Heart left ventricle (tissue), 16 donors: ENCODE measurements at regions not wholly inside any gene's neighbourhood (a gene's known extent, or its start where the extent isn't known, plus 50 kb on each side); places are given as distances from the start of the nearest gene placed in this dataset.
A peak's percentile ranks its signal among the peaks of the same experiment; 100 is the strongest.
"Not testable (repeated sequence)": the region's sequence is repeated elsewhere in the genome, so short reads cannot be mapped to it uniquely, and the experiment has no call there.

ENCODE experiments used
- ATAC-seq, 4 donors: fragments of 200-7000 bp; cut with Tn5 transposase; one replicate each; pipeline ENCODE4 v1.9.1; 2020 to 2022; ENCODE audit warnings: moderate library complexity in 4 of 4, mild to moderate bottlenecking in 3 of 4, moderate number of reproducible peaks in 1 of 4
- DNase-seq, 5 donors: peaks; one replicate each; pipeline ENCODE4 v3.0.0-alpha.2; 2020
- H3K27ac ChIP-seq, 12 donors: fragments of 200-600 bp; sonication (generic) in 4 of 12; one replicate each; pipeline versions ENCODE4 v1.5.0 to v1.8.0; 2016 to 2022; ENCODE audit warnings: mild to moderate bottlenecking in 2 of 12
- H3K27me3 ChIP-seq, 9 donors: fragments of 200-600 bp; sonication (generic) in 2 of 9; one replicate each; pipeline versions ENCODE4 v1.5.1 to v1.8.0; 2016 to 2022; ENCODE audit warnings: mild to moderate bottlenecking in 3 of 9
- H3K36me3 ChIP-seq, 9 donors: fragments of 200-600 bp; sonication (generic) in 2 of 9; one replicate each; pipeline versions ENCODE4 v1.5.0 to v1.8.0; 2018 to 2022; ENCODE audit warnings: mild to moderate bottlenecking in 2 of 9
- H3K4me1 ChIP-seq, 12 donors: fragments of 200-600 bp; sonication (generic) in 4 of 12; one replicate each; pipeline versions ENCODE4 v1.5.0 to v1.8.0; 2016 to 2022; ENCODE audit warnings: mild to moderate bottlenecking in 3 of 12
- H3K4me3 ChIP-seq, 12 donors: fragments of 200-600 bp; sonication (generic) in 4 of 12; one replicate each; pipeline versions ENCODE4 v1.5.0 to v1.8.0; 2017 to 2022; ENCODE audit warnings: mild to moderate bottlenecking in 9 of 12, moderate library complexity in 4 of 12
- H3K9me3 ChIP-seq, 12 donors: fragments of 200-600 bp; sonication (generic) in 4 of 12; one replicate each; pipeline versions ENCODE4 v1.5.0 to v1.8.0; 2016 to 2022; ENCODE audit warnings: mild to moderate bottlenecking in 1 of 12
- WGBS, 4 donors: extraction: QIAGEN DNeasy Blood & Tissue Kit in 2 of 4; methylation state at CpG; one replicate each; pipeline versions ENCODE4 v1.1.5 to v1.1.7; 2013 to 2018; 5-methylcytosine and 5-hydroxymethylcytosine counted together
- intact Hi-C, 10 donors: fragments of 100-400 bp; cut with DNase I; formaldehyde crosslinking; loops; one replicate each; pipeline versions ENCODE4 v1.11.1 to v1.14.2; 2022
- donor health status: ischemic (EF 13 %, LVEDD 7.1; RV severe dilation, severe dysfunction).
- donor health status: healthy with polysubstance abuse.
- donor health status: DM: no; HTN: yes; CAD: no.
- donor health status: DM: no; HTN: no; CAD: no.
- donor health status: ischemic (EF 25% LVEDD 6.9; RV normal size, moderate dysfunction).
- donor health status: ischemic (EF 25% LVEDD 5.7; RV mildly dilated, moderate dysfunction).
- donor health status: healthy.
- donor health status: DM: yes; HTN: yes; CAD: no.
- donor health status: ischemic (EF 35%, LVEDD 5.7; RV mildly dilated, moderate dysfunction).
- donor health status: nonischemic (EF 11% LVEDD 7.7; RV severe dilation, severe dysfunction).
- donor health status: DM: yes; HTN: yes; CAD: no.
- donor health status: PGD.
- donor health status: ischemic (EF 29% LVEDD 5.4; RV normal size, mild dysfunction).
- donor health status: nonischemic (EF 23%, LVEDD 6.1; RV moderate dilation, normal function).

- H3K27ac ChIP-seq, H3K27me3 ChIP-seq, H3K9me3 ChIP-seq, H3K4me1 ChIP-seq, DNase-seq, H3K4me3 ChIP-seq, H3K36me3 ChIP-seq, ATAC-seq, intact Hi-C loops: not testable (repeated sequence)
- WGBS, 4 donors = no CpG with 5 or more reads among the region's 36 CpGs
Observed at GRCh38 chr6:26766203-26766902, 106.8 kb upstream of the ZNF322 start.

- H3K4me1 ChIP-seq, intact Hi-C loops, H3K9me3 ChIP-seq, H3K36me3 ChIP-seq, DNase-seq, ATAC-seq, H3K4me3 ChIP-seq, H3K27ac ChIP-seq, H3K27me3 ChIP-seq: not testable (repeated sequence)
- no CpG with 5 or more reads among the region's 31 CpGs for WGBS, 4 donors
Observed at GRCh38 chr6:26770941-26771666, 111.6 kb upstream of the ZNF322 start.

DNA sequence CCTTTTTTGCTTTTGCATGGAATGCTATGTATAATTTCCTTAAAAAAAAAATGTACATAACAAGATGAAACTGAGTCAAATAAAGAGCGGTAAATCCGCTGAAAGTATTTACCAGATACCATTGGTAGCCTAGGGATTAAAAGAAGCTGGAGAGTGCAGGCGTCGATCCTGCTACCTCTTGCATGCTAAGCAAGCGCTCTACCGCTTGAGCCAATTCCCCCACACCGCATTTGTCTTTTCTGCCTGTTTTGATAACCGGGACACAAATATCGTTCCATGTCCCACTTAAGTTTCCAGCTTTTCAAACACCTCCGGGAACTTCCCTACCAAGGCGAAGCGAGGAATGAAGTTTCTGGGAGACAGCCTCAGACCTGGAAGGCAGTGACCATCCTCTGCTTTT lies 113.9 kb upstream of the ZNF322 start:
- DNase-seq, H3K4me1 ChIP-seq, ATAC-seq, H3K27me3 ChIP-seq, H3K4me3 ChIP-seq, H3K27ac ChIP-seq, H3K9me3 ChIP-seq, H3K36me3 ChIP-seq, intact Hi-C loops: not testable (repeated sequence)
- no CpG with 5 or more reads among the region's 12 CpGs for WGBS, 4 donors

DNA sequence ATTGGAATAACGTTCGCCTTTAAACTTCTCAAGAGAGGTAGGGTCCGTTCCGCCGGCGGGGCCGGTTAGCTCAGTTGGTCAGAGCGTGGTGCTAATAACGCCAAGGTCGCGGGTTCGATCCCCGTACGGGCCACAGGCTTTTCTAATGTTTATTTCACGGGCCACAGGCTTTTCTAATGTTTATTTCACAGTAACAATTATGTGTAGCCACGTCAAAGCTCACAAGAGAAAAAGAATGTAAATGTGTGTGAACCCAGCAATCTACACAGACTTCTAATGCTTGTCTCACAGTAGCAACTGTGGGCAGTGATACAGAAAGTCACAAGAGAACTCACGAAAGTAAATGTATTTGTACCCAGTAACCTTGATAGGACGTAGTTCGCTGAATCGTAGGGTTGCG lies 121.0 kb upstream of the ZNF322 start:
- H3K4me1 ChIP-seq, ATAC-seq, H3K27ac ChIP-seq, H3K4me3 ChIP-seq, intact Hi-C loops, DNase-seq, H3K36me3 ChIP-seq, H3K27me3 ChIP-seq, H3K9me3 ChIP-seq: not testable (repeated sequence)
- no CpG with 5 or more reads among the region's 21 CpGs for WGBS, 4 donors

DNA sequence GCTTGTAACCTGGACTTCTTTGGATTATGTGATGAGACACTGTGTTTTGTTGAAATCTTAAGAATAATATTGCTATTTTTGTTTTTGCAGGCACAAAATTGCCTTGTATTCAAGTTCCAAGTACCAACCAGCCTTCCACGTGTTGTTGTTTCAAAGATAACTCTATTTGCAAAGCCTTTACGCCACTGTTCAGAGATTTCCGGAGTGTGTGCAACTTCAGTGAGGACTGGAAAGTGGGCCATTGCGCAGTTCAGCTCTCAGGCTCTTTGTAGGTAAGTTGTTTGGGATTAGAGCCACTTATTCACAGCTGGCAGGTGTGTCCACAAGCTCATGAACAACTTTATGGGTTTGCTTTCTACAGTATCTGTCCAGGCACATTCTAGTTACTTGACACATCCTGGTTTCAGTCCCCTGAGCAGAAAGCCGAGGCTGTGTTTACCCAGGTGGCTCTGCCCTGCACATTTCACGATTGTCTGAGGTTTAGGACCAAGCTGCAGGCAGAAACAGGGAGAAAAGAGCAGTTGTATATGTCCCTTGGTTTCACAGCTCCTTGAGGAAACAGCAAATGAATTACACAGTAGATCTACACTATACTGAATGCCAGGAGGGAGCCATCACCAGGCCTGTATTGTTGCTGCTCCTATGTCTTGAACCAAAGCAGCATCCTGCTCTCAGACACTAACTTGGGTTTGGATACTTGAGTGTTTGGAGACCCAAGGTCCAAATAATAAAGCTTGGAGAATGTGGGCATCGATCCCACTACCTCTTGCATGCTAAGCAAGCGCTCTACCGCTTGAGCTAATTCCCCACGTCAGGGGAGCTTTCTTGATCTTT lies 136.1 kb upstream of the ZNF322 start:
- DNase-seq, H3K4me3 ChIP-seq, intact Hi-C loops, H3K9me3 ChIP-seq, H3K36me3 ChIP-seq, H3K27ac ChIP-seq, H3K27me3 ChIP-seq, H3K4me1 ChIP-seq, ATAC-seq: not testable (repeated sequence)
- WGBS, 4 donors = no CpG with 5 or more reads among the region's 10 CpGs

GRCh38 chr6:26799903-26800633 lies 140.5 kb upstream of the ZNF322 start:
- H3K27ac ChIP-seq, H3K4me1 ChIP-seq, H3K4me3 ChIP-seq, H3K27me3 ChIP-seq, H3K36me3 ChIP-seq, intact Hi-C loops, DNase-seq, ATAC-seq, H3K9me3 ChIP-seq: not testable (repeated sequence)
- WGBS, 4 donors = no CpG with 5 or more reads among the region's 17 CpGs

GRCh38 chr6:26803762-26804161 lies 144.2 kb upstream of the ZNF322 start:
- no CpG with 5 or more reads among the region's 16 CpGs for WGBS, 4 donors
- H3K27ac ChIP-seq, H3K4me3 ChIP-seq, ATAC-seq, H3K9me3 ChIP-seq, DNase-seq, intact Hi-C loops, H3K4me1 ChIP-seq, H3K27me3 ChIP-seq, H3K36me3 ChIP-seq: not testable (repeated sequence)

GRCh38 chr6:26811486-26812116 lies 152.1 kb upstream of the ZNF322 start:
- peak in 2 of 4 donors; percentile 42 to 64 for ATAC-seq
- H3K27ac ChIP-seq, H3K27me3 ChIP-seq, H3K4me3 ChIP-seq, H3K36me3 ChIP-seq, intact Hi-C loops, DNase-seq, H3K9me3 ChIP-seq, H3K4me1 ChIP-seq: not testable (repeated sequence)
- WGBS, 4 donors = no CpG with 5 or more reads among the region's 36 CpGs

- H3K9me3 ChIP-seq, H3K27ac ChIP-seq, intact Hi-C loops, ATAC-seq, DNase-seq, H3K27me3 ChIP-seq, H3K4me1 ChIP-seq, H3K4me3 ChIP-seq, H3K36me3 ChIP-seq: not testable (repeated sequence)
- WGBS, 4 donors = no CpG with 5 or more reads among the region's 5 CpGs
Observed at GRCh38 chr6:26818640-26819225, 159.2 kb upstream of the ZNF322 start.

- DNase-seq, H3K27ac ChIP-seq, H3K36me3 ChIP-seq, H3K9me3 ChIP-seq, ATAC-seq, H3K4me3 ChIP-seq, H3K4me1 ChIP-seq, intact Hi-C loops, H3K27me3 ChIP-seq: not testable (repeated sequence)
- WGBS, 4 donors = no CpG with 5 or more reads among the region's 4 CpGs
Observed at GRCh38 chr6:26827965-26828364, 168.4 kb upstream of the ZNF322 start.
